ENCODE measurements at regions not wholly inside any gene's neighbourhood (a gene's known extent, or its start where the extent isn't known, plus 50 kb on each side); places are given as distances from the start of the nearest gene placed in this dataset.

- TF ChIP-seq CTCF (conservative IDR thresholded peaks at IDR 0.05; ENCODE audit: low read length) (no peak), EZH2phosphoT487 (IDR thresholded peaks at IDR 0.05; ENCODE audit: borderline replicate concordance, low read depth, low read length) (no peak)
Observed at GRCh38 chr5:105158526-105158925, 1595.9 kb upstream of the NUDT12 start.
